K562 (cell line): ENCODE measurements at regions not wholly inside any gene's neighbourhood (a gene's known extent, or its start where the extent isn't known, plus 50 kb on each side); places are given as distances from the start of the nearest gene placed in this dataset.

Source experiments
- ATAC-seq: fragments of 200-7000 bp; cut with Tn5 transposase; 3 replicates; pipeline ENCODE4 v1.9.1; 2020; ENCODE audit warnings: moderate library complexity
- BruUV-seq: library from RNA; stranded (reverse); fragments of 400-500 nt; replicated peaks from 2 replicates; lab custom pipeline; 2021; lab: Mats Ljungman, UMichigan
- CTCF ChIA-PET: fragments of 300-600 bp; formaldehyde crosslinking; extraction: SDS; loops from one replicate; lab custom pipeline; 2021; ENCODE audit warnings: low intra/inter-chr PET ratio; lab: Yijun Ruan, JAX
- POLR2A ChIA-PET: fragments of 300-600, 350-650 bp; sonication (Branson Sonifier 250); formaldehyde crosslinking; extraction: SDS; loops from one replicate; lab custom pipeline; 2021; ENCODE audit warnings: antibody characterized with exemption, inconsistent platforms; lab: Yijun Ruan, JAX
- DNase-seq, 4 experiments: peaks; one replicate each; pipeline versions ENCODE4 v3.0.0 to v3.0.0-alpha.2; 2011 to 2018; ENCODE audit warnings: low spot score in 3 of 4, mixed read lengths in 3 of 4; ENCODE audit errors: extremely low read depth in 1 of 4
- FAIRE-seq: peaks from 2 replicates; lab custom pipeline; 2011; peaks lifted over from hg19 to GRCh38; lab: Jason Lieb, UNC
- H2AFZ ChIP-seq: 2 replicates; pipeline ENCODE4 v1.6.0; 2011; ENCODE audit warnings: low read depth, low read length, control low read depth, inconsistent platforms
- H3K27ac ChIP-seq: fragments of 200-600 bp; 3 replicates; pipeline ENCODE4 v1.8.0; 2011; ENCODE audit warnings: low read depth, mild to moderate bottlenecking, control low read depth, inconsistent platforms, low read length, moderate library complexity, mixed read lengths; ENCODE audit errors: extremely low read depth
- H3K27me3 ChIP-seq, 2 experiments: fragments of 300-600 bp in 1 of 2; 2 replicates in 1 of 2; 3 replicates in 1 of 2; pipeline versions ENCODE4 v1.6.0 to v1.8.0; 2011; ENCODE audit warnings: inconsistent platforms in 2 of 2, low read length in 2 of 2, mild to moderate bottlenecking in 1 of 2, mixed read lengths in 1 of 2, moderate library complexity in 1 of 2; ENCODE audit not compliant: control insufficient read depth in 2 of 2, insufficient read depth in 2 of 2
- H3K36me3 ChIP-seq: fragments of 300-600 bp; 3 replicates; pipeline ENCODE4 v1.8.0; 2011; ENCODE audit warnings: mild to moderate bottlenecking, low read length, inconsistent platforms; ENCODE audit not compliant: control insufficient read depth, insufficient read depth
- H3K4me1 ChIP-seq, 2 experiments: fragments of 200-600 bp in 1 of 2; replicated peaks in 1 of 2; 2 replicates in 1 of 2; 3 replicates in 1 of 2; pipeline versions ENCODE4 v1.5.1 to v1.8.0; 2011; ENCODE audit warnings: inconsistent platforms in 2 of 2, low read length in 2 of 2, mild to moderate bottlenecking in 1 of 2, mixed read lengths in 1 of 2, moderate library complexity in 1 of 2; ENCODE audit not compliant: control insufficient read depth in 2 of 2, insufficient read depth in 2 of 2
- H3K4me2 ChIP-seq: 2 replicates; pipeline ENCODE4 v1.6.1; 2011; ENCODE audit warnings: low read length, control low read depth, inconsistent platforms, mixed read lengths; ENCODE audit not compliant: insufficient read depth
- H3K4me3 ChIP-seq: fragments of 200-600 bp; sonication (generic), shearing (Covaris generic); 2 replicates; pipeline ENCODE4 v1.5.1; 2016; ENCODE audit warnings: control low read depth, inconsistent platforms
- H3K79me2 ChIP-seq: fragments of 200-600 bp; 3 replicates; pipeline ENCODE4 v1.8.0; 2011; ENCODE audit warnings: low read length, inconsistent platforms; ENCODE audit not compliant: control insufficient read depth, insufficient read depth
- H3K9ac ChIP-seq, 2 experiments: 2 replicates each; pipeline versions ENCODE4 v1.6.0 to v1.6.1; 2011; ENCODE audit warnings: low read depth in 2 of 2, low read length in 2 of 2, control low read depth in 1 of 2, inconsistent platforms in 1 of 2, mild to moderate bottlenecking in 1 of 2, mixed read lengths in 1 of 2; ENCODE audit not compliant: insufficient read depth in 1 of 2
- H3K9me1 ChIP-seq: one replicate; pipeline ENCODE4 v1.6.0; 2011; ENCODE audit warnings: inconsistent platforms, mild to moderate bottlenecking, low read length, moderate library complexity; ENCODE audit not compliant: control insufficient read depth, insufficient read depth
- H3K9me3 ChIP-seq: replicated peaks from 2 replicates; pipeline ENCODE4 v1.5.1; 2011; ENCODE audit warnings: low read depth, low read length, inconsistent platforms; ENCODE audit not compliant: control insufficient read depth, insufficient read depth
- H4K20me1 ChIP-seq: replicated peaks from 2 replicates; pipeline ENCODE4 v1.6.1; 2011; ENCODE audit warnings: low read length, inconsistent platforms, mixed read lengths; ENCODE audit not compliant: control insufficient read depth, insufficient read depth
- CHCHD3 ChIP-seq: fragments of 250-450 bp; sonication (Bioruptor Pico); IDR thresholded peaks from 2 replicates; pipeline ENCODE4 v2.1.2; 2022; ENCODE audit warnings: mild to moderate bottlenecking
- DLX4 ChIP-seq: fragments of 250-450 bp; sonication (Bioruptor Pico); IDR thresholded peaks from 2 replicates; pipeline ENCODE4 v1.6.1; 2021; ENCODE audit warnings: mild to moderate bottlenecking
- ELF4 ChIP-seq: fragments of 450-650 bp; formaldehyde crosslinking; IDR thresholded peaks from 2 replicates; pipeline ENCODE4 v1.4.0; 2022; ENCODE audit warnings: missing genetic modification characterization
- FOXM1 ChIP-seq, 2 experiments: fragments of 450-650 bp in 1 of 2; sonication (generic) in 1 of 2; formaldehyde crosslinking in 1 of 2; IDR thresholded peaks; 2 replicates each; pipeline versions ENCODE4 v1.6.1 to v1.9.0; 2017 to 2022; ENCODE audit warnings: low read depth in 2 of 2, mild to moderate bottlenecking in 2 of 2, missing genetic modification reagents in 1 of 2, moderate library complexity in 1 of 2
- FOXP1 ChIP-seq: sonication (generic); formaldehyde crosslinking; IDR thresholded peaks from 2 replicates; pipeline ENCODE4 v1.8.0; 2022; ENCODE audit warnings: mild to moderate bottlenecking, missing genetic modification reagents
- HNRNPL ChIP-seq: fragments of 200-400 bp; formaldehyde crosslinking; IDR thresholded peaks from 2 replicates; pipeline ENCODE4 v1.6.1; 2017; ENCODE audit warnings: low read depth, mild to moderate bottlenecking, low read length
- MEIS2 ChIP-seq: fragments of 450-650 bp; IDR thresholded peaks from 2 replicates; pipeline ENCODE4 v1.6.1; 2014; ENCODE audit warnings: mild to moderate bottlenecking; ENCODE audit not compliant: partially characterized antibody
- PBX2 ChIP-seq, 2 experiments: IDR thresholded peaks in 1 of 2; conservative IDR thresholded peaks in 1 of 2; 2 replicates each; pipeline ENCODE4 v1.6.1; 2016; ENCODE audit warnings: low read depth in 2 of 2, mild to moderate bottlenecking in 1 of 2, missing compliant biosample characterization in 1 of 2, missing genetic modification characterization in 1 of 2, moderate library complexity in 1 of 2
- POLR2H ChIP-seq: IDR thresholded peaks from 2 replicates; pipeline ENCODE4 v1.6.1; 2016; ENCODE audit warnings: missing genetic modification characterization, low read depth, mild to moderate bottlenecking, control low read depth, missing compliant biosample characterization, moderate library complexity
- TBP ChIP-seq: optimal IDR thresholded peaks from 2 replicates; pipeline ENCODE3; 2011; ENCODE audit warnings: low read depth, low read length, improper control_type of control experiment
- ZFP30 ChIP-seq: fragments of 250-450 bp; sonication (Bioruptor Pico); IDR thresholded peaks from 2 replicates; pipeline ENCODE4 v1.8.0; 2022; ENCODE audit warnings: moderate library complexity, mild to moderate bottlenecking, inconsistent platforms, borderline replicate concordance
- ZFP91 ChIP-seq: sonication (generic); formaldehyde crosslinking; IDR thresholded peaks from 2 replicates; pipeline ENCODE4 v1.8.0; 2022; ENCODE audit warnings: mild to moderate bottlenecking, missing genetic modification reagents
- ZNF696 ChIP-seq: fragments of 250-450 bp; sonication (Bioruptor Pico); conservative IDR thresholded peaks from 2 replicates; pipeline ENCODE4 v1.4.0; 2020; ENCODE audit warnings: mild to moderate bottlenecking, moderate library complexity
- WGBS: fragments of 100-300 bp; shearing (Covaris generic); methylation state at CpG from one replicate; pipeline ENCODE4 v1.1.6; 2016; ENCODE audit warnings: low coverage, mixed read lengths; ENCODE audit not compliant: insufficient coverage; ENCODE audit errors: missing lambda C conversion rate; 5-methylcytosine and 5-hydroxymethylcytosine counted together
- in situ Hi-C: fragments of 300-500 bp; cut with MboI; formaldehyde crosslinking; loops from 4 replicates; pipeline ENCODE4 v1.15.0; 2018; ENCODE audit warnings: inconsistent platforms, mixed read lengths
- intact Hi-C: fragments of 100-400 bp; cut with micrococcal nuclease; formaldehyde crosslinking; loops from 2 replicates; pipeline ENCODE4 v1.14.2; 2022
- TF ChIP-seq, protein P1 (sequence below): fragments of 250-450 bp; sonication (Bioruptor Pico); IDR thresholded peaks from 2 replicates; pipeline ENCODE4 v1.8.0; 2022; ENCODE audit warnings: inconsistent platforms, mild to moderate bottlenecking, moderate library complexity, borderline replicate concordance

GRCh38 chr2:138087751-138088593, 123.7 kb downstream of the HNMT start:
- H3K4me1 ChIP-seq: peaks cover 0 to 8% of the 10 kb centered on the region in 2 experiments; a peak in 2 of 5 replicates
- ATAC-seq (no peak), FAIRE-seq (no peak), DNase-seq (peak in 1 of 4 experiments; percentile 18)
- H3K27me3 ChIP-seq: no peaks in the 10 kb centered on the region
- in situ Hi-C loops: loop anchor here (5.0 kb wide), 1 partner anchor 141 kb away; no protein-coding TSS in a partner anchor
- ChIA-PET CTCF (no interaction called here), POLR2A (interaction anchor here (1.4 kb wide), 1 partner anchor 138 kb away, joined by 4 read pairs; no protein-coding TSS in a partner anchor)
- no peak overlapping the region for H3K4me3 ChIP-seq
- WGBS: 15% methylated on average over 10 of the region's 13 CpGs
- H4K20me1 ChIP-seq: no peaks in the 10 kb centered on the region
- no peaks in the 10 kb centered on the region for H3K9me1 ChIP-seq
- no peaks in the 10 kb centered on the region for H3K9me3 ChIP-seq
- H3K27ac ChIP-seq: no peak overlapping the region
- BruUV-seq: no TSS peak
- H2AFZ ChIP-seq: no peak overlapping the region
- H3K4me2 ChIP-seq: no peak overlapping the region
- H3K9ac ChIP-seq: no peak overlapping the region; a peak in 1 of 4 replicates
- intact Hi-C loops: no loop called here
- no peaks in the 10 kb centered on the region for H3K36me3 ChIP-seq
- no peaks in the 10 kb centered on the region for H3K79me2 ChIP-seq
- no peak for TF ChIP-seq ZFP91
- peak; percentile 67 for TF ChIP-seq MEIS2
- TF ChIP-seq POLR2H: no peak
- TF ChIP-seq FOXM1 (IDR thresholded peaks at IDR 0.05; ENCODE audit: low read depth): no peak
- no peak for TF ChIP-seq FOXM1 (CRISPR knock-in tag; IDR thresholded peaks at IDR 0.05; ENCODE audit: low read depth)
- TF ChIP-seq FOXP1 (CRISPR knock-in tag): no peak
- TF ChIP-seq ZNF696 (CRISPR knock-in tag): no peak
- no peak for TF ChIP-seq DLX4 (CRISPR knock-in tag)
- no peak for TF ChIP-seq ZFP30 (CRISPR knock-in tag)
- TF ChIP-seq TBP: no peak
- TF ChIP-seq ELF4 (CRISPR knock-in tag): no peak
- no peak for TF ChIP-seq HNRNPL
- TF ChIP-seq, protein P1, sequence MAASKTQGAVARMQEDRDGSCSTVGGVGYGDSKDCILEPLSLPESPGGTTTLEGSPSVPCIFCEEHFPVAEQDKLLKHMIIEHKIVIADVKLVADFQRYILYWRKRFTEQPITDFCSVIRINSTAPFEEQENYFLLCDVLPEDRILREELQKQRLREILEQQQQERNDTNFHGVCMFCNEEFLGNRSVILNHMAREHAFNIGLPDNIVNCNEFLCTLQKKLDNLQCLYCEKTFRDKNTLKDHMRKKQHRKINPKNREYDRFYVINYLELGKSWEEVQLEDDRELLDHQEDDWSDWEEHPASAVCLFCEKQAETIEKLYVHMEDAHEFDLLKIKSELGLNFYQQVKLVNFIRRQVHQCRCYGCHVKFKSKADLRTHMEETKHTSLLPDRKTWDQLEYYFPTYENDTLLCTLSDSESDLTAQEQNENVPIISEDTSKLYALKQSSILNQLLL (CRISPR knock-in tag): no peak
- no peak for TF ChIP-seq CHCHD3 (CRISPR knock-in tag)
- TF ChIP-seq PBX2 (CRISPR knock-in tag; IDR thresholded peaks at IDR 0.05; ENCODE audit: low read depth): no peak
- peak; percentile 31; the same call in 1 of the 2 replicates for TF ChIP-seq PBX2 (tag; conservative IDR thresholded peaks at IDR 0.05; ENCODE audit: low read depth)
